HepG2 (cell line): ENCODE measurements at regions not wholly inside any gene's neighbourhood (a gene's known extent, or its start where the extent isn't known, plus 50 kb on each side); places are given as distances from the start of the nearest gene placed in this dataset.

Experiments
- ATAC-seq: fragments of 200-7000 bp; cut with Tn5 transposase; 3 replicates; pipeline ENCODE4 v1.9.1; 2020; ENCODE audit warnings: mild to moderate bottlenecking, moderate library complexity
- BruUV-seq: library from RNA; stranded (reverse); fragments of 400-500 nt; replicated peaks from 2 replicates; lab custom pipeline; 2021; lab: Mats Ljungman, UMichigan
- CTCF ChIA-PET: fragments of 300-600 bp; formaldehyde crosslinking; extraction: SDS; loops from one replicate; lab custom pipeline; 2021; ENCODE audit warnings: low total read pairs, inconsistent platforms, low intra/inter-chr PET ratio; lab: Yijun Ruan, JAX
- POLR2A ChIA-PET: fragments of 350-600 bp; sonication (Branson Sonifier 250); formaldehyde crosslinking; loops from one replicate; lab custom pipeline; 2020; ENCODE audit warnings: antibody characterized with exemption, inconsistent platforms; lab: Yijun Ruan, JAX
- DNase-seq: peaks from one replicate; pipeline ENCODE4 v3.0.0-alpha.2; 2015; ENCODE audit warnings: low spot score
- FAIRE-seq: peaks from 3 replicates; lab custom pipeline; 2011; peaks lifted over from hg19 to GRCh38; lab: Jason Lieb, UNC
- H2AFZ ChIP-seq: one replicate; pipeline ENCODE4 v1.6.1; 2011; ENCODE audit warnings: low read length, inconsistent platforms
- H3K27ac ChIP-seq: fragments of 300-600 bp; 3 replicates; pipeline ENCODE4 v1.8.0; 2011; ENCODE audit warnings: mixed run types, mild to moderate bottlenecking, mixed read lengths, low read length, inconsistent platforms; ENCODE audit not compliant: insufficient read depth; ENCODE audit errors: extremely low read length
- H3K27me3 ChIP-seq, 2 experiments: fragments of 200-600 bp in 1 of 2; 2 replicates in 1 of 2; 3 replicates in 1 of 2; pipeline versions ENCODE4 v1.6.0 to v1.8.0; 2011; ENCODE audit warnings: low read length in 2 of 2, mild to moderate bottlenecking in 2 of 2, moderate library complexity in 2 of 2, inconsistent platforms in 1 of 2; ENCODE audit not compliant: insufficient read depth in 2 of 2, control insufficient read depth in 1 of 2
- H3K36me3 ChIP-seq, 2 experiments: fragments of 200-600 bp in 1 of 2; replicated peaks in 1 of 2; 2 replicates in 1 of 2; 3 replicates in 1 of 2; pipeline versions ENCODE4 v1.5.1 to v1.8.0; 2011; ENCODE audit warnings: low read length in 2 of 2, inconsistent platforms in 1 of 2; ENCODE audit not compliant: insufficient read depth in 2 of 2, control insufficient read depth in 1 of 2
- H3K4me1 ChIP-seq: 2 replicates; pipeline ENCODE4 v1.5.1; 2012; ENCODE audit warnings: low read length, inconsistent platforms; ENCODE audit not compliant: insufficient read depth
- H3K4me2 ChIP-seq: 2 replicates; pipeline ENCODE4 v1.6.0; 2011; ENCODE audit warnings: low read depth, low read length, inconsistent platforms
- H3K4me3 ChIP-seq, 3 experiments: fragments of 200-600 bp in 1 of 3; sonication (generic), shearing (Covaris generic) in 1 of 3; replicated peaks in 1 of 3; 2 replicates each; pipeline ENCODE4 v1.5.1; 2011 to 2016; ENCODE audit warnings: low read length in 3 of 3, inconsistent platforms in 2 of 3, low read depth in 2 of 3, mild to moderate bottlenecking in 2 of 3, control low read depth in 1 of 3, mixed read lengths in 1 of 3; ENCODE audit not compliant: insufficient read depth in 1 of 3
- H3K79me2 ChIP-seq: one replicate; pipeline ENCODE4 v1.6.1; 2011; ENCODE audit warnings: low read length, inconsistent platforms; ENCODE audit not compliant: insufficient read depth
- H3K9ac ChIP-seq: 2 replicates; pipeline ENCODE4 v1.6.0; 2011; ENCODE audit warnings: mild to moderate bottlenecking, low read depth, low read length, inconsistent platforms; ENCODE audit not compliant: insufficient read depth
- H3K9me3 ChIP-seq: 2 replicates; pipeline ENCODE4 v1.5.1; 2012; ENCODE audit warnings: mild to moderate bottlenecking, low read length
- H4K20me1 ChIP-seq: 2 replicates; pipeline ENCODE4 v1.6.0; 2011; ENCODE audit warnings: inconsistent platforms, mild to moderate bottlenecking, low read length, moderate library complexity; ENCODE audit not compliant: insufficient read depth
- DMTF1 ChIP-seq: sonication (generic); formaldehyde crosslinking; IDR thresholded peaks from 2 replicates; pipeline ENCODE4 v1.4.0; 2020; ENCODE audit warnings: mild to moderate bottlenecking, missing genetic modification reagents
- EEA1 ChIP-seq: sonication (generic); formaldehyde crosslinking; IDR thresholded peaks from 2 replicates; pipeline ENCODE4 v1.5.1; 2020; ENCODE audit warnings: mild to moderate bottlenecking, missing genetic modification reagents, borderline replicate concordance
- FOXA1 ChIP-seq, 2 experiments: fragments of 450-650 bp in 1 of 2; sonication (generic) in 1 of 2; formaldehyde crosslinking in 1 of 2; IDR thresholded peaks; 2 replicates each; pipeline versions ENCODE4 v1.4.0 to v1.6.1; 2016 to 2020; ENCODE audit warnings: missing genetic modification reagents in 1 of 2
- HNF4A ChIP-seq: sonication (generic); formaldehyde crosslinking; IDR thresholded peaks from 2 replicates; pipeline ENCODE4 v1.4.0; 2020; ENCODE audit warnings: missing genetic modification reagents
- KDM5B ChIP-seq: sonication (generic); formaldehyde crosslinking; IDR thresholded peaks from 2 replicates; pipeline ENCODE4 v1.4.0; 2020; ENCODE audit warnings: missing genetic modification reagents, mild to moderate bottlenecking, borderline replicate concordance
- NR2F1 ChIP-seq, 2 experiments: fragments of 450-650 bp in 1 of 2; formaldehyde crosslinking in 1 of 2; IDR thresholded peaks; 2 replicates each; pipeline versions ENCODE4 v1.5.0 to v1.6.1; 2016 to 2020; ENCODE audit warnings: mild to moderate bottlenecking in 1 of 2, missing compliant biosample characterization in 1 of 2, missing genetic modification reagents in 1 of 2, moderate library complexity in 1 of 2
- RXRA ChIP-seq: sonication (generic); formaldehyde crosslinking; IDR thresholded peaks from 2 replicates; pipeline ENCODE4 v1.5.1; 2020; ENCODE audit warnings: missing genetic modification reagents
- THAP8 ChIP-seq: sonication (generic); formaldehyde crosslinking; IDR thresholded peaks from 2 replicates; pipeline ENCODE4 v1.5.1; 2020; ENCODE audit warnings: missing genetic modification reagents, mild to moderate bottlenecking, borderline replicate concordance
- ZHX1 ChIP-seq: sonication (generic); formaldehyde crosslinking; IDR thresholded peaks from 2 replicates; pipeline ENCODE4 v1.8.1; 2022; ENCODE audit warnings: low read depth, mild to moderate bottlenecking, missing genetic modification reagents
- ZKSCAN5 ChIP-seq: sonication (generic); formaldehyde crosslinking; IDR thresholded peaks from 2 replicates; pipeline ENCODE4 v1.5.1; 2020; ENCODE audit warnings: mild to moderate bottlenecking, missing genetic modification reagents
- ZNF263 ChIP-seq: sonication (generic); formaldehyde crosslinking; IDR thresholded peaks from 2 replicates; pipeline ENCODE4 v1.4.0; 2020; ENCODE audit warnings: missing genetic modification reagents
- ZNF329 ChIP-seq: sonication (generic); formaldehyde crosslinking; IDR thresholded peaks from 2 replicates; pipeline ENCODE4 v1.9.0; 2021; ENCODE audit warnings: low read depth, mild to moderate bottlenecking, missing genetic modification reagents
- ZNF570 ChIP-seq: sonication (generic); formaldehyde crosslinking; IDR thresholded peaks from 2 replicates; pipeline ENCODE4 v1.4.0; 2020; ENCODE audit warnings: mild to moderate bottlenecking, missing genetic modification reagents, borderline replicate concordance
- ZNF574 ChIP-seq: sonication (generic); formaldehyde crosslinking; IDR thresholded peaks from 2 replicates; pipeline ENCODE4 v1.4.0; 2020; ENCODE audit warnings: missing genetic modification reagents
- ZSCAN29 ChIP-seq: sonication (generic); formaldehyde crosslinking; conservative IDR thresholded peaks from 2 replicates; pipeline ENCODE4 v1.4.0; 2020; ENCODE audit warnings: mild to moderate bottlenecking, missing genetic modification reagents
- WGBS: methylation state at CpG from one replicate; pipeline ENCODE4 v1.1.6; 2017; ENCODE audit warnings: low lambda C conversion rate; 5-methylcytosine and 5-hydroxymethylcytosine counted together
- in situ Hi-C: cut with HindIII; loops from 2 replicates; pipeline ENCODE4 v1.10.0; 2017; ENCODE audit warnings: low pct_unique_long_range_greater_than_20kb; ENCODE audit not compliant: extremely low pct_ligation_motif_present
- intact Hi-C: fragments of 100-400 bp; cut with micrococcal nuclease; formaldehyde crosslinking; loops from one replicate; pipeline ENCODE4 v1.10.0; 2022; ENCODE audit not compliant: unreplicated experiment

- H3K4me1 ChIP-seq = peaks cover 21% of the 10 kb centered on the region
- POLR2A ChIA-PET = no interaction called here
- ATAC-seq (peak; percentile 38; the same call in 1 of the 3 replicates), DNase-seq (no peak), FAIRE-seq (no peak)
- H3K9me3 ChIP-seq = no peaks in the 10 kb centered on the region
- CTCF ChIA-PET = no interaction called here
- no peak overlapping the region for H3K27ac ChIP-seq
- no peaks in the 10 kb centered on the region for H4K20me1 ChIP-seq
- no peak overlapping the region for H3K9ac ChIP-seq
- H3K4me2 ChIP-seq = 0 out of 2 replicates have a peak overlapping the region, but pooled peaks have one; percentile 15
- H2AFZ ChIP-seq = no peak overlapping the region
- no peak overlapping the region for H3K4me3 ChIP-seq
- intact Hi-C loops = loop anchor here (10.0 kb wide), 1 partner anchor 266 kb away; no protein-coding TSS in a partner anchor
- no peaks in the 10 kb centered on the region for H3K27me3 ChIP-seq
- 48% methylated on average over 2 of the region's 2 CpGs for WGBS
- H3K36me3 ChIP-seq = no peaks in the 10 kb centered on the region
- no TSS peak for BruUV-seq
- in situ Hi-C loops = no loop called here
- H3K79me2 ChIP-seq = no peaks in the 10 kb centered on the region
- no peak for TF ChIP-seq ZHX1 (CRISPR knock-in tag)
- no peak for TF ChIP-seq ZNF574 (CRISPR knock-in tag)
- TF ChIP-seq EEA1 (CRISPR knock-in tag) = no peak
- no peak for TF ChIP-seq KDM5B
- no peak for TF ChIP-seq RXRA (CRISPR knock-in tag)
- peak; percentile 69 for TF ChIP-seq ZNF329 (CRISPR knock-in tag)
- TF ChIP-seq ZNF570 (CRISPR knock-in tag) = no peak
- TF ChIP-seq HNF4A (CRISPR knock-in tag) = peak; percentile 73
- no peak for TF ChIP-seq ZNF263
- no peak for TF ChIP-seq THAP8 (CRISPR knock-in tag)
- TF ChIP-seq DMTF1 (CRISPR knock-in tag) = no peak
- no peak for TF ChIP-seq ZKSCAN5 (CRISPR knock-in tag)
- TF ChIP-seq FOXA1 (IDR thresholded peaks at IDR 0.05) = no peak
- no peak for TF ChIP-seq FOXA1 (CRISPR knock-in tag; IDR thresholded peaks at IDR 0.05)
- TF ChIP-seq NR2F1 (CRISPR knock-in tag; IDR thresholded peaks at IDR 0.05) = no peak
- no peak for TF ChIP-seq ZSCAN29 (CRISPR knock-in tag)
Observed at GRCh38 chr5:74940782-74941353, 74.7 kb upstream of the FAM169A start.
